IMR-90 (cell line): ENCODE measurements at regions not wholly inside any gene's neighbourhood (a gene's known extent, or its start where the extent isn't known, plus 50 kb on each side); places are given as distances from the start of the nearest gene placed in this dataset.

ENCODE experiments used
- ATAC-seq: fragments of 200-7000 bp; cut with Tn5 transposase; 2 replicates; pipeline ENCODE4 v1.9.1; 2020; ENCODE audit warnings: low read depth, mild to moderate bottlenecking, moderate library complexity
- BruUV-seq: library from RNA; stranded (reverse); fragments of 400-500 nt; replicated peaks from 2 replicates; lab custom pipeline; 2021; lab: Mats Ljungman, UMichigan
- CTCF ChIA-PET: fragments of 300-600 bp; formaldehyde crosslinking; extraction: SDS; loops from one replicate; lab custom pipeline; 2021; ENCODE audit warnings: antibody characterized with exemption; lab: Yijun Ruan, JAX
- POLR2A ChIA-PET: fragments of 300-600 bp; sonication (Branson Sonifier 250); formaldehyde crosslinking; loops from one replicate; lab custom pipeline; 2022; ENCODE audit warnings: antibody characterized with exemption; ENCODE audit not compliant: unreplicated experiment; lab: Charles Lee
- DNase-seq: peaks from one replicate; pipeline ENCODE4 v3.0.0; 2013
- H2AFZ ChIP-seq: replicated peaks from 2 replicates; pipeline ENCODE3; 2013; ENCODE audit warnings: low read length, mild to moderate bottlenecking; ENCODE audit not compliant: poor library complexity
- H2AK5ac ChIP-seq: 2 replicates; pipeline ENCODE4 v1.6.1; 2013; ENCODE audit warnings: low read depth, low read length, inconsistent platforms
- H2AK9ac ChIP-seq: replicated peaks from 2 replicates; pipeline ENCODE3; 2013; ENCODE audit warnings: mild to moderate bottlenecking, low read depth, low read length, moderate library complexity; ENCODE audit not compliant: poor library complexity
- H2BK120ac ChIP-seq: 2 replicates; pipeline ENCODE4 v1.6.1; 2013; ENCODE audit warnings: low read depth, low read length, inconsistent platforms
- H2BK15ac ChIP-seq: 3 replicates; pipeline ENCODE4 v1.6.1; 2013; ENCODE audit warnings: low read depth, low read length, inconsistent platforms
- H2BK20ac ChIP-seq: 2 replicates; pipeline ENCODE4 v1.6.1; 2013; ENCODE audit warnings: low read depth, mild to moderate bottlenecking, inconsistent platforms, low read length, moderate library complexity
- H2BK5ac ChIP-seq: 2 replicates; pipeline ENCODE4 v1.6.1; 2013; ENCODE audit warnings: mild to moderate bottlenecking, low read depth, low read length, inconsistent platforms; ENCODE audit not compliant: poor library complexity, severe bottlenecking
- H3K14ac ChIP-seq: replicated peaks from 2 replicates; pipeline ENCODE4 v1.6.1; 2013; ENCODE audit warnings: low read depth, low read length, inconsistent platforms
- H3K18ac ChIP-seq: 2 replicates; pipeline ENCODE4 v1.6.1; 2013; ENCODE audit warnings: low read depth, low read length, control low read depth
- H3K23ac ChIP-seq: 2 replicates; pipeline ENCODE4 v1.6.1; 2013; ENCODE audit warnings: low read depth, low read length, inconsistent platforms
- H3K27ac ChIP-seq: 2 replicates; pipeline ENCODE4 v1.5.1; 2013; ENCODE audit warnings: mild to moderate bottlenecking, control low read depth, low read length; ENCODE audit not compliant: insufficient read depth
- H3K27me3 ChIP-seq: 2 replicates; pipeline ENCODE4 v1.6.1; 2013; ENCODE audit warnings: low read length; ENCODE audit not compliant: control insufficient read depth, insufficient read depth
- H3K36me3 ChIP-seq: 2 replicates; pipeline ENCODE4 v1.6.1; 2013; ENCODE audit warnings: low read length, mixed read lengths; ENCODE audit not compliant: control insufficient read depth, insufficient read depth
- H3K4ac ChIP-seq: 2 replicates; pipeline ENCODE4 v1.6.1; 2013; ENCODE audit warnings: low read depth, low read length, inconsistent platforms
- H3K4me1 ChIP-seq: 2 replicates; pipeline ENCODE4 v1.6.1; 2013; ENCODE audit warnings: low read length, mixed read lengths; ENCODE audit not compliant: control insufficient read depth, insufficient read depth
- H3K4me2 ChIP-seq: 2 replicates; pipeline ENCODE4 v1.6.1; 2013; ENCODE audit warnings: low read depth, mild to moderate bottlenecking, control low read depth, low read length, moderate library complexity
- H3K4me3 ChIP-seq: 2 replicates; pipeline ENCODE4 v1.5.1; 2013; ENCODE audit warnings: low read depth, mild to moderate bottlenecking, control low read depth, low read length, moderate library complexity; ENCODE audit not compliant: insufficient read depth
- H3K56ac ChIP-seq: 2 replicates; pipeline ENCODE4 v1.6.1; 2013; ENCODE audit warnings: low read length, inconsistent platforms; ENCODE audit not compliant: insufficient read depth; ENCODE audit errors: extremely low read depth
- H3K79me1 ChIP-seq, 2 experiments: 2 replicates each; pipeline ENCODE4 v1.6.1; 2013; ENCODE audit warnings: low read length in 2 of 2, inconsistent platforms in 1 of 2, low read depth in 1 of 2
- H3K9ac ChIP-seq: 2 replicates; pipeline ENCODE4 v1.6.1; 2013; ENCODE audit warnings: low read depth, low read length, control low read depth
- H3K9me1 ChIP-seq: 2 replicates; pipeline ENCODE4 v1.6.1; 2013; ENCODE audit warnings: low read length, inconsistent platforms; ENCODE audit not compliant: insufficient read depth
- H3K9me3 ChIP-seq: 2 replicates; pipeline ENCODE4 v1.6.1; 2013; ENCODE audit warnings: low read length; ENCODE audit not compliant: control insufficient read depth, insufficient read depth
- H4K20me1 ChIP-seq: 2 replicates; pipeline ENCODE4 v1.6.1; 2013; ENCODE audit warnings: low read length, inconsistent platforms; ENCODE audit not compliant: insufficient read depth
- H4K5ac ChIP-seq: 2 replicates; pipeline ENCODE4 v1.6.1; 2013; ENCODE audit warnings: mild to moderate bottlenecking, low read depth, low read length, control low read depth
- H4K8ac ChIP-seq, 2 experiments: 2 replicates each; pipeline ENCODE4 v1.6.1; 2013; ENCODE audit warnings: low read depth in 2 of 2, low read length in 2 of 2, control low read depth in 1 of 2, inconsistent platforms in 1 of 2
- H4K91ac ChIP-seq: 2 replicates; pipeline ENCODE4 v1.6.1; 2013; ENCODE audit warnings: low read depth, low read length, inconsistent platforms; ENCODE audit not compliant: insufficient read depth
- BHLHE40 ChIP-seq: fragments of 150-350 bp; IDR thresholded peaks from 2 replicates; pipeline ENCODE4 v1.6.1; 2016; ENCODE audit warnings: mild to moderate bottlenecking, low read depth, low read length
- CHD1 ChIP-seq: IDR thresholded peaks from 2 replicates; pipeline ENCODE4 v1.6.1; 2012; ENCODE audit warnings: low read depth, low read length, improper control_type of control experiment
- CTCF ChIP-seq: conservative IDR thresholded peaks from 2 replicates; pipeline ENCODE4 v1.5.1; 2012; ENCODE audit warnings: mild to moderate bottlenecking, low read depth, low read length, improper control_type of control experiment
- FOS ChIP-seq: fragments of 150-350 bp; IDR thresholded peaks from 2 replicates; pipeline ENCODE4 v1.6.1; 2016; ENCODE audit warnings: low read depth, low read length
- MXI1 ChIP-seq: IDR thresholded peaks from 2 replicates; pipeline ENCODE4 v1.6.1; 2012; ENCODE audit warnings: low read depth, mild to moderate bottlenecking, low read length, moderate library complexity, borderline replicate concordance
- NFE2L2 ChIP-seq: fragments of 150-350 bp; IDR thresholded peaks from 2 replicates; pipeline ENCODE4 v1.6.1; 2016; ENCODE audit warnings: low read depth, mild to moderate bottlenecking, low read length
- POLR2A ChIP-seq: IDR thresholded peaks from 2 replicates; pipeline ENCODE4 v1.6.1; 2012; ENCODE audit warnings: mild to moderate bottlenecking, low read depth, low read length
- RFX5 ChIP-seq: IDR thresholded peaks from 2 replicates; pipeline ENCODE4 v1.8.0; 2012; ENCODE audit warnings: low read depth, mild to moderate bottlenecking, low read length, moderate library complexity
- SMC3 ChIP-seq: fragments of 150-350 bp; IDR thresholded peaks from 2 replicates; pipeline ENCODE4 v1.6.1; 2016; ENCODE audit warnings: low read depth, mild to moderate bottlenecking, antibody characterized with exemption, low read length, moderate library complexity
- WGBS, 2 experiments: methylation state at CpG; one replicate each; pipeline versions ENCODE4 v1.1.5 to v1.1.7; 2013; ENCODE audit warnings: missing lambda C conversion rate in 2 of 2; ENCODE audit not compliant: insufficient read length in 1 of 2; ENCODE audit errors: extremely low coverage in 2 of 2; 5-methylcytosine and 5-hydroxymethylcytosine counted together
- dilution Hi-C: fragments of 300-500 bp; cut with HindIII; formaldehyde crosslinking; loops from one replicate; pipeline ENCODE4 v1.14.3; 2018; ENCODE audit warnings: low sequenced_read_pairs; ENCODE audit not compliant: unreplicated experiment
- in situ Hi-C: fragments of 300-500 bp; cut with MboI; formaldehyde crosslinking; loops from 3 replicates; pipeline ENCODE4 v1.14.3; 2019; ENCODE audit warnings: low sequenced_read_pairs, inconsistent platforms, mixed read lengths
- intact Hi-C: fragments of 100-400 bp; cut with micrococcal nuclease; formaldehyde crosslinking; loops from 2 replicates; pipeline ENCODE4 v1.10.0; 2022

GRCh38 chr9:15068261-15068660 lies 158.0 kb upstream of the FREM1 start:
- Histone ChIP-seq H4K5ac (no peak overlapping the region), H4K8ac (no peak overlapping the region), H3K14ac (no peak overlapping the region), H3K23ac (no peak overlapping the region), H3K4me2 (no peak overlapping the region), H2BK120ac (no peak overlapping the region), H2BK5ac (no peak overlapping the region), H4K20me1 (no peaks in the 10 kb centered on the region), H3K27ac (no peak overlapping the region), H4K91ac (no peak overlapping the region), H3K79me1 (no peaks in the 10 kb centered on the region), H3K9me3 (no peaks in the 10 kb centered on the region), H3K9me1 (no peaks in the 10 kb centered on the region), H2AK5ac (no peak overlapping the region), H3K9ac (no peak overlapping the region), H2BK15ac (no peak overlapping the region), H3K4me3 (no peak overlapping the region), H2AFZ (no peak overlapping the region), H2BK20ac (no peak overlapping the region), H3K27me3 (no peaks in the 10 kb centered on the region), H3K36me3 (no peaks in the 10 kb centered on the region), H3K56ac (no peak overlapping the region), H3K4ac (no peak overlapping the region), H3K18ac (no peak overlapping the region), H3K4me1 (no peaks in the 10 kb centered on the region), H2AK9ac (no peak overlapping the region)
- TF ChIP-seq CHD1, result no peak
- no peak for TF ChIP-seq NFE2L2
- no peak for TF ChIP-seq CTCF
- TF ChIP-seq BHLHE40, result no peak
- no peak for TF ChIP-seq POLR2A
- no peak for TF ChIP-seq SMC3
- TF ChIP-seq RFX5, result no peak
- no peak for TF ChIP-seq MXI1
- no peak for TF ChIP-seq FOS
- intact Hi-C loops (no loop called here), dilution Hi-C loops (no loop called here), in situ Hi-C loops (no loop called here)
- ChIA-PET CTCF (no interaction called here), POLR2A (no interaction called here)
- no CpG with 5 or more reads among the region's 4 CpGs for WGBS, 2 experiments
- BruUV-seq, result no TSS peak
- DNase-seq (no peak), ATAC-seq (no peak)
